Activated T-cell treated with anti-CD3 and anti-CD28 coated beads, Interleukin-2, amount 50 U/mL, for 1 hour (primary cell): ENCODE measurements at regions not wholly inside any gene's neighbourhood (a gene's known extent, or its start where the extent isn't known, plus 50 kb on each side); places are given as distances from the start of the nearest gene placed in this dataset.

ENCODE experiments used
- DNase-seq: peaks from one replicate; pipeline ENCODE4 v3.0.0-alpha.2; 2020

DNA sequence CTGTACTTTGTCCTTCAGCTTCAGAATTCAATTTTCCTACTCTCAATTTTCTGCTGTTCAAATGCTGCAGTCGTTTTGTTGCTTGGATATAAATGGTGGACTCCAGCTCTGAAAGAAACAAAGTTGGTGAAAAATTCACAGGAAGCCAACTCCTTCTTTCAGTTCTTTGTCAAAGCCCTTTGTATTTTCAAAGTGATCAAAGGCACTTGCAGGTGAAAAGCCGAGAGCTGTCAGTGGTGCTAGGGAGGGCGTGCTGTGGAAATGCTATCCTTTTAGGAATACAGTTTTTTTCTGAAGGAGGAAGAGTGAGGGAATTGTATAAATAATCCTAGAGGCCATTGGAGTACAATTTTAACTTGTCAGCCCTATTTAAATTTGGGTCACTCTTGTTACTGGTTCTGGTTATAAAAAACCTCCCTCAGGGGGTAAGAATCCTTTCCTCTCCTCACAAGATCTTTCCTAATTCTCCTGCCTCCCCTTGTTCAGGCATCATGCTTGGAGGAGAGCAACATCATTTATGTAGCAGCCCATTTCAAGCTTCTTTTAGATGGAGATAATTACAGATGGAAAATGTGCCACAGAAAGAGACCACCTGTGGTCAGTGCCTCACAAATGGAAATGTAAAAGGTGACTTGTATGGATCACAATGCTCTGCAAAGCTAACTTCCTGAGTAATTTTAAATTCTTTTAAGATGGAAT lies 62.5 kb upstream of the GHR start:
- DNase-seq = no peak

DNA sequence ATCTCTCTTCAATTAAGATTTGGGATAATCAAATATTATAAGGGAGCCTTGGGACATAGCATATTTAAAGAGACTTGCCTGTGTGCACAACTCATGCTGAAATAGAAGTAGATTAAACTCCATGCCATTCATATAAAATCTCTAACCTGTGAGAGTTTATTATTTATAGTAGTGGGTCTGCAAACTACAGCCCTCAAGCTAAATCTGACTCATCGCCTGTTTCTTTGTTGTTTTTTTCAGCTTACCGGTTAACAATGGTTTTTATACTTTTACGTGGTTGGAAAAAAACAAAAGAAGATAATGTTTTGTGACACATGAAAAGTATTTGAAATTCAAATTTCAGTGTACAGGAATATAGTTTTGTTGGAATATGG lies 61.9 kb upstream of the GHR start:
- no peak for DNase-seq

GRCh38 chr5:42366051-42366450 lies 57.2 kb upstream of the GHR start:
- DNase-seq = no peak
